ENCODE measurements at regions not wholly inside any gene's neighbourhood (a gene's known extent, or its start where the extent isn't known, plus 50 kb on each side); places are given as distances from the start of the nearest gene placed in this dataset.

GRCh38 chr12:95412482-95413311, 61.3 kb upstream of the METAP2 start:
- peak; percentile 9 for DNase-seq

DNA sequence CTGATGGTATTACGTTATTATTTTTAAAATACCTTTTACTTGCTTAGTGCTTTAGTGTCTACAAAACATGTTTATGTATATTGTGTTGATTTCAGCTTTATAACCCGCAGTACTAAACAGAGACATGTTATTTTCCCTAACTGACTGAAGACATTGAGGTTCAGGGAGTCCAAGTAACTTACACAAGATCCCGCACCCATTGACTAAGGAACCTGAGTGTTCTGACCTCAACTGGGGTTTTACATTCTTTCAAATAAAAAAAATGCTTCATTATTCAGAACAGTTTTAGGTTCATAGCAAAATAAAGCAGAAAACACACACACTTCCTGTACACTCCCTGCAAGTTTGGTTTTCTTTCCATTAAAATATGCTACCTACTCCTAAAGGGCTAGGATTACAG, 60.4 kb upstream of the METAP2 start:
- DNase-seq = no peak

DNA sequence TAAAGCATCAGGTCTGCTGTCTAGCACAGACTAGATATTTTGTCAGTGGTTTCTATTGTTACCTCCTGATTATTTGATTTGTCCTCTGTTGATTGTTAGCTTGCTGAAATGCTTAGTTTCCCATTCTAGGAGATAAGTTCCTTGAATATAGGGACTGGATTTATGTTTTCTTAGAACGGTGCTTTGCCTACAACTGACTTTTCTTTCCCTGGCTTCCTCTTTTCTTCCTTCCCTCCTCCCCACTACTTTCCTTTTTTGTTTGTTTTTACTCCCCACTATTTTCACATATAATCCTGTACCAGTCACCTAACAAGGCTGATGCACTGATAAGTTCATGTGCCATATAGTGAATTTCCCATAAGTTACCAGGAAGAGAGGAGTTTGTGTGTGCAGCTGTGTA, 58.5 kb upstream of the METAP2 start:
- DNase-seq = no peak

DNA sequence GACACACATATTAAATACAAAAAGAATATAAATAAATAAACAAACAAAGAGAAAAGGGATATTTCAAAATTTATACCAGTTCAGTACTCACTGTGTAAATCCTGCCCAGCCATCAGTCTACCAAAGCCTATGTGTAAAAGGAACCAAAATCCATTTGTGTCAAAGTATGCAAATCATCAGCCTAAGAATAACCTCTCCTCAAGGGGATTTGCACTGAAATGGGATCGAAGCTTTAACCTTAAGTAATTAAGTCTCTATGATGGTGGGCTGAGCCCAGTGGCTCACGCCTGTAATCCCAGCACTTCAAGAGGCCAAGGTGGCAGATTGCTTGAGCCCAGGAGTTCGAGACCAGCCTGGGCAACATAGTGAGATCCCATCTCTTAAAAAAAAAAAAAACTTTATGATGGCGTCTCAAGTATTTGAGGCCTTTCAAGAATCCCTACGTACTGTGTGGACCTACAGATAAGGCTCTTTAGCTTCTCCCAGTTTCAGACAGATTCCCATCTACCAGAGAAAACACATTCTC, 57.8 kb upstream of the METAP2 start:
- no peak for DNase-seq

DNA sequence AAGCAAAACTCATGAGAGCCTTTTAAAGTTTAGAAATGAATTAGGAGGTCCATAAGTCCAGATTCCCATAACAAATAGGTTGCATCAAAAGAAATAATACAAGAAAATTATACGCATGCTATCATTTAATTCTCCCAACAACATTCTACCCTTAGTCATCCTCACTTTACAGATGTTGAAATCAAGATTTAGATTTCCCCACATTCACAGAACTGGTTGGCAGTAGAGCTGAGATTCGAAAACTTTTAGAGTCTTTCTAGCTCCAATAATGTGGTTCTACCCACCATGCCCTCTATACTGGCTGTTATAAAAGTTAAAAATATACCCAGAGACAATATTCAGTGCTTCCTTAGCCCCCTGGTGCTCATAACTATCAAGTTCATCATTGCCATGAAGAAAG, 56.6 kb upstream of the METAP2 start:
- DNase-seq = no peak

- DNase-seq = no peak
Measured at GRCh38 chr12:95418142-95418541, 55.8 kb upstream of the METAP2 start.
